Neural progenitor cell (in vitro differentiated cells): ENCODE measurements at regions not wholly inside any gene's neighbourhood (a gene's known extent, or its start where the extent isn't known, plus 50 kb on each side); places are given as distances from the start of the nearest gene placed in this dataset.

Experiments
- EZH2 ChIP-seq: fragments of 200-600 bp; sonication (generic); IDR thresholded peaks from 2 replicates; pipeline ENCODE4 v1.6.1; 2017; ENCODE audit warnings: antibody characterized with exemption, mild to moderate bottlenecking, moderate library complexity
- TF ChIP-seq, protein P1 (sequence below): fragments of 200-600 bp; sonication (generic); IDR thresholded peaks from 2 replicates; pipeline ENCODE4 v1.5.1; 2017; ENCODE audit warnings: antibody characterized with exemption, mild to moderate bottlenecking

DNA sequence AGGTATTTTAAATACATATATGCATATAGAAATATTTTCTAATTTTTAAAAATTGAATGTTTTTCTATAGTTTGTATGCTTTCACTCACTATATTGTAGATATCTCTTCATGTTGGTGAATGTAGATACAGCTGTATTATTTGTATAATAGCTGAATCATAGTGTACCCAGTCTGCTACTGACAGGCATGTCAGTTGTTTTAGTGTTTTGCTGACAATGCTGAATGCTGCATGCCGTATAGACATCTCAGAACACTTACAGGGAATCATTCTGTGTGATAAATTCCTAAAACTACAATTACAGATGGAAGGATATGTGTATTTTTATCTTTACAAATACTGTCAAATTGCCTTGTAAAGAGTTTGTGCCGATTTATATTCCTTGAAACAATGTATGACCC is 175.4 kb downstream of the SIM1 start:
- TF ChIP-seq, protein P1, sequence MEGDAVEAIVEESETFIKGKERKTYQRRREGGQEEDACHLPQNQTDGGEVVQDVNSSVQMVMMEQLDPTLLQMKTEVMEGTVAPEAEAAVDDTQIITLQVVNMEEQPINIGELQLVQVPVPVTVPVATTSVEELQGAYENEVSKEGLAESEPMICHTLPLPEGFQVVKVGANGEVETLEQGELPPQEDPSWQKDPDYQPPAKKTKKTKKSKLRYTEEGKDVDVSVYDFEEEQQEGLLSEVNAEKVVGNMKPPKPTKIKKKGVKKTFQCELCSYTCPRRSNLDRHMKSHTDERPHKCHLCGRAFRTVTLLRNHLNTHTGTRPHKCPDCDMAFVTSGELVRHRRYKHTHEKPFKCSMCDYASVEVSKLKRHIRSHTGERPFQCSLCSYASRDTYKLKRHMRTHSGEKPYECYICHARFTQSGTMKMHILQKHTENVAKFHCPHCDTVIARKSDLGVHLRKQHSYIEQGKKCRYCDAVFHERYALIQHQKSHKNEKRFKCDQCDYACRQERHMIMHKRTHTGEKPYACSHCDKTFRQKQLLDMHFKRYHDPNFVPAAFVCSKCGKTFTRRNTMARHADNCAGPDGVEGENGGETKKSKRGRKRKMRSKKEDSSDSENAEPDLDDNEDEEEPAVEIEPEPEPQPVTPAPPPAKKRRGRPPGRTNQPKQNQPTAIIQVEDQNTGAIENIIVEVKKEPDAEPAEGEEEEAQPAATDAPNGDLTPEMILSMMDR, result no peak
- no peak for TF ChIP-seq EZH2
